ENCODE measurements at regions not wholly inside any gene's neighbourhood (a gene's known extent, or its start where the extent isn't known, plus 50 kb on each side); places are given as distances from the start of the nearest gene placed in this dataset.

DNA sequence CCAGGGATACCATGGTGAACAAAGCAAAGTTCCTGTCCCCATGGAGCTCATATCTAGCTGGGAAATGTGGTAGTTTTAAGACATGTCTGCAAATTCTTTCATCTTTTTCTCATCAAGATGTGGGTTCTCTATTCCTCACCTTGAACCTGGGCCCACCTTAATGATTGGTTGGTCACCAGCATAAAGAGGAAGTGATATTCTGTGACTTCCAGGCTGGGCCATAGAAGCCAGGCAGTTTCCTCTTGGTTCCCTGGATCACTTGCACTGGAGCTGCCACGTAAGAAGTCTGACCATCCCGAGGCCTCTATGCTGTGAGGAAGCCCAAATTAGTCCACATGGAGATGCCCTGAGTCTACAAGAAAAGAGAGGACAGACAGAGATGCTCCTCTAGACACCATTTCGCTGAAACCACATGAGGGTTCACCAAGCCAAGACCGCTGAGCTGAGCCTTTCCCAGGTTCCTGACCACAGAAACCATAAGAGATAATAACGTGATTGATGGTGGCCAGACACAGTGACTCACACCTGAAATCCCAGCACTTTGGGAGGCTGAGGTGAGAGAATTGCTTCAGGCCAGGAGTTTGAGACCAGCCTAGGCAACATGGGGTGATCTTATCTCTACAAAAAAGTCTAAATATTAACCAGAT lies 119.5 kb upstream of the ISX start:
- TF ChIP-seq CTCF (IDR thresholded peaks at IDR 0.05) (no peak), POLR2A (IDR thresholded peaks at IDR 0.05) (no peak)

All from heart left ventricle (tissue), 13 donors.